ENCODE measurements at regions not wholly inside any gene's neighbourhood (a gene's known extent, or its start where the extent isn't known, plus 50 kb on each side); places are given as distances from the start of the nearest gene placed in this dataset.

GRCh38 chr21:28261298-28261697 lies 731.4 kb downstream of the LTN1 start:
- no peak for DNase-seq

- no peak for DNase-seq
Observed at GRCh38 chr21:28257276-28257675, 735.4 kb downstream of the LTN1 start.

GRCh38 chr21:28256837-28257236 lies 735.8 kb downstream of the LTN1 start:
- DNase-seq = no peak

- no peak for DNase-seq
Observed at GRCh38 chr21:28256420-28256831, 736.3 kb downstream of the LTN1 start.

GRCh38 chr21:28253961-28254360 lies 738.7 kb downstream of the LTN1 start:
- DNase-seq = no peak

- no peak for DNase-seq
Observed at GRCh38 chr21:28253338-28253737, 739.3 kb downstream of the LTN1 start.

GRCh38 chr21:28252928-28253327 lies 739.7 kb downstream of the LTN1 start:
- no peak for DNase-seq

GRCh38 chr21:28250946-28251345 lies 741.7 kb downstream of the LTN1 start:
- no peak for DNase-seq

- no peak for DNase-seq
Observed at GRCh38 chr21:28247454-28248020, 745.1 kb downstream of the LTN1 start.

- DNase-seq = no peak
Observed at GRCh38 chr21:28240586-28240985, 752.1 kb downstream of the LTN1 start.

GRCh38 chr21:28239340-28239739 lies 753.3 kb downstream of the LTN1 start:
- DNase-seq = no peak

- DNase-seq = no peak
Observed at GRCh38 chr21:28237661-28238060, 755.0 kb downstream of the LTN1 start.

GRCh38 chr21:28235169-28235895 lies 757.3 kb downstream of the LTN1 start:
- no peak for DNase-seq

- no peak for DNase-seq
Observed at GRCh38 chr21:28234326-28234725, 758.4 kb downstream of the LTN1 start.

GRCh38 chr21:28233536-28234220 lies 759.0 kb downstream of the LTN1 start:
- no peak for DNase-seq

GRCh38 chr21:28230559-28230958 lies 762.1 kb downstream of the LTN1 start:
- DNase-seq = no peak

- no peak for DNase-seq
Observed at GRCh38 chr21:28229814-28230213, 762.9 kb downstream of the LTN1 start.

GRCh38 chr21:28228636-28228995 lies 764.1 kb downstream of the LTN1 start:
- DNase-seq = no peak

GRCh38 chr21:28227881-28228635 lies 764.6 kb downstream of the LTN1 start:
- no peak for DNase-seq

- DNase-seq = no peak
Observed at GRCh38 chr21:28226563-28226962, 766.1 kb downstream of the LTN1 start.

GRCh38 chr21:28224191-28224726 lies 768.4 kb downstream of the LTN1 start:
- DNase-seq = no peak

GRCh38 chr21:28221984-28222383 lies 770.7 kb downstream of the LTN1 start:
- no peak for DNase-seq

GRCh38 chr21:28220680-28221079 lies 772.0 kb downstream of the LTN1 start:
- no peak for DNase-seq
